ENCODE measurements at regions not wholly inside any gene's neighbourhood (a gene's known extent, or its start where the extent isn't known, plus 50 kb on each side); places are given as distances from the start of the nearest gene placed in this dataset.
A peak's percentile ranks its signal among the peaks of the same experiment; 100 is the strongest.

- DNase-seq (ENCODE audit: low read depth), result no peak
Measured at GRCh38 chr7:17166824-17167379, 131.6 kb upstream of the AHR start.

- DNase-seq (ENCODE audit: low read depth), result no peak
Measured at GRCh38 chr7:17168416-17168815, 130.0 kb upstream of the AHR start.

DNA sequence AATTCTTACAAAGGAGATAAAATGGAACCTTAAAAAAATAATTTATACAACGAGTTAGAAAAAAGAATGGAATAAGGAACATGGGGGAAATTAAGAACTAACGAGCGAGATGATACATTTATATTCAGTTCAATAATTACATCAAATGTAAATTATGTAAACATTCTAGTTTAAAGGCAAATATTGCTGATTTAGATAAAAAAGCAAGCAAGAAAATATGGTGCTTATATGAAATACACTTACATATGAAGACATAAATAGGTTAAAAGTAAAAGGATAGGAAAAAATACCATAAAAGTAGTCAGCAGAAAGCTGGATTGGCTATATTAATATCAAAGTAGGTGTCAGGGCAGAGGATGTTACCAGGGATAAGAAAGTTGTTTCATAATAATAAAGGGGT lies 127.0 kb upstream of the AHR start:
- no peak for DNase-seq (ENCODE audit: low read depth)

DNA sequence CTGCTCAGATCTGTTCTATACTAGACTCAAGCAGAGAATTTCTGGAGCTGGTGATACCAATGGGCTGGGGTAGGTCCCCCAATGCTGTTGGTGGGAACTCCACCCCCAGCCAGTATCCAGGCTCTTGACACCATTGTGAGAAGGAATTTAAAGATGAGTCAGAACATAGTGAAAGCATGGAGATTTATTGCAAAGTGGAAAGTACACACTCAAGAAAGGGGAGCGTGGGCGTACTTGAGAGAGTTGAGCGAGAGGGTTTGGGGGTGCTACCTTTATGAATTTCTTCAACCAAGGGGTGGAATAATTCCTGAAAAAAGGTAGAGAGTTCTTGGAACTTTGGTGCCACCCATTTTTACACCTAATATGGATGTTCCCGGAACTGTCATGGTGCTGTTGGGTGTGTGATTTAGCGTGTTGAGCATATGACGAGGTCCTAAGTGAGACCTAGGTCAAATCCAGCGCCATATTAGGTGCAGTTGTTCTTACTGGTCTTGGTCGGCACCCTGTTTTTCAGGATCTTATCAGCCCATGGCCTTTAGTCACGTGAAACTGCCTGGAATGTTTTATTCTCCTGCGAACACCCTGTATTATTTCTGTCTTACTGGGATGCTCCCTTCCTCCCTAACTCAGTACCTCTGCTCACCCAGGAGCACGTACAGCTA lies 122.0 kb upstream of the AHR start:
- no peak for DNase-seq (ENCODE audit: low read depth)

DNA sequence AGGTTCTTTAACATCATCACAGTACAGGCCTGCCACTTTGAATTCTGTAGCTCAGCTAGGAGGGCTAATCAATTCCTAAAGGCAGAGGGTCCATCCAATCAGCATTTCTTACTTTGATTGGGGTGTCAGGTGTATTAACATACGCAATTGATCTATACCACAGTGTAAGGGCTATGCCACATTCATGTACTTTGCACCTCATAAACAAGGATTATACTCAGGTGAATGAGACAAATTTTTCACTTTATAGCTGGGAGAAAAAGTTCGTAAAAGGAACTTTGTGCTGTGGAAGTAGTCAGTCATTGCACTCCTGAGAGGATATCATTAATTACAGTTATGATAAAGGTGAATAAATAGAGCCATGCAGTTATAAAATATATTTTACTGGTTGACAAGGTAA lies 119.9 kb upstream of the AHR start:
- no peak for DNase-seq (ENCODE audit: low read depth)

DNA sequence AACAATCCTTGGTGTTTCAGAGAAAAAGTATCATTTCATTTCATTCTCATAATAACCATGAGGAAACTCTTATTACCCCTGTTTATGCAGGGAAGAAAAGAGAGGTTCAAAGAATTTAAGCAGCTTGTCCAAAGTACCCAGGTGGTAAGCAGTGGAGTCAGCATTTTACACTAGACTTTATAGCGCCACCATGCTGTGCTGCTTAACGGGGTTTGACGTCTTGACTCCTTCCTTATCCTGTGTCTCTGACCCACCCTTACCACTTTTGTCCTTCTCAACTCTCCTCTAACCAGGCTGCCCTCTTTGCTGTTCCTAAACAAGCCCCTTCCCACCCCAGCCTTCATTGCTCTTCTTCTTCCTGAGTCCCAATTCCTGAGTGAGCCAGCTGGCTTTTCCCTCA lies 117.0 kb upstream of the AHR start:
- no peak for DNase-seq (ENCODE audit: low read depth)

DNA sequence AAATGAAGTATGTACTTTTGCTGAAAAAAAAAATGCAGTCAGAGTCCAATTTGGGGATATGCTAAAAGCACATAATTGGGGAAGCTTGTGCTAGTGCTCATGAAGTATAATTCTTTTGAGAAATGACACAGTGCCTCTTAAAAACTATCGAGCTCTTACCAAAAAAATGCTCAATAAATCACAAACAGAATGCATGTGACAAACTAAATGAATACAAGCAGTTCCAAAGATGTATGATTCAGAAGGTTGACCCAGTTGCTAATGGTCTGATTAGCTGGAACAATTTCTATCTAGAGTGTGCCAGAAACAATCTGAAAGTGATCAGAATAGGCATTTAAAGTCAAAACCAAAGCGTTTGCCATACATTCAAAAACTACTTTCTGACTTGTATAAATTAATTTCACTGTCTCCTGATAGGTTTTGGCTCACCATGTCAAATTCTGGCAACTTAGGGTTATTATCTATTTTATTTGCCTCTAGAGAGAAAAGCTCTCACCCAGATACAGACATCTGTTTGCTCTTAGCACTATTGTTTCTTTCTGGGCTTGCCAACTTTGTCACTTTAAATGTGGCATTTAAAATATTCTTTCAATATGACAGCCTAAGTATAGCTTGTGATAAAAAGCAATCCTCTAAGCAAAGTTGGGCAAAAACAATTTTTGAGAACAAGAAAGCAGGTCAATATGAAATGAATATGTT lies 114.7 kb upstream of the AHR start:
- no peak for DNase-seq (ENCODE audit: low read depth)

DNA sequence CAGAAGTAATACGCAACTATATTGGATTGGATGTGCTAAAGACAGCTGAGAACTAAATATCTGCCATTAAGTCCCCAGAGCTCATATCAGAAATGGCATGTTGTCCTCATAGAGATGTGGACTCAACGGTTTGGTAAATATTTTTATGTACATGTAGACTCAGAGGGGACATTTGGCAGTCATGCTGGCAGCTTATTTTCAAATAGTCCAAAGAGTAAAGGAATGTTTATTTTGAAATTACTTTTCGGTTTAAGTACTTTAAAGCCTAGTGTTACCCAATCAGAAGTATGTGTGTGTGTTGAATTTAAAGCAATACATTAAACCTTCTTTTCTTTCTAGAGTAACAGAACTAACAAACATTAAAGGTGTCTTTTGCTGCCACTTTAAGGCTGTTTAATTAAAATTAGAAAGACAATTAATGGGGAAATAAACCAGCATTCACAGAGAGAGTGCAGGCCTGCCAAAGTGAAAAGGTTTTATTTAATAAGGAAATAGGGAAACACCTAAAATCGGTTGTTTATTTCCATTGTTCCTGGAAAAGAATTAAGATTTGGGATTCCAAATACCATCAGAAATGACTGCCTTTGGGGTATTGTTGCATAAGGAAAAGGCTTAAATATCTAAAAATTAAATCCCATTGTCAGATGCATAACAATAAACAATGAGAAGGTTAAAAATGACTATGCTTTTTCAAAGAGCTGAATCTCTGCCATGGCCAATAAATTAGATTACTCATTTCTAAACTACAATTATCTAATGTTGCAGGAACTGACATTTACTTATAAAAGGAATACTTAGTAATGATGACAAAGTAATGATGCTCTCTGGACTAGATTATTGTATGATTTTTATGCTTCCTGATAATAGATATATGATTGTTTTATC lies 113.4 kb upstream of the AHR start:
- no peak for DNase-seq (ENCODE audit: low read depth)

GRCh38 chr7:17185690-17186070 lies 112.8 kb upstream of the AHR start:
- peak; percentile 72 for DNase-seq (ENCODE audit: low read depth)

DNA sequence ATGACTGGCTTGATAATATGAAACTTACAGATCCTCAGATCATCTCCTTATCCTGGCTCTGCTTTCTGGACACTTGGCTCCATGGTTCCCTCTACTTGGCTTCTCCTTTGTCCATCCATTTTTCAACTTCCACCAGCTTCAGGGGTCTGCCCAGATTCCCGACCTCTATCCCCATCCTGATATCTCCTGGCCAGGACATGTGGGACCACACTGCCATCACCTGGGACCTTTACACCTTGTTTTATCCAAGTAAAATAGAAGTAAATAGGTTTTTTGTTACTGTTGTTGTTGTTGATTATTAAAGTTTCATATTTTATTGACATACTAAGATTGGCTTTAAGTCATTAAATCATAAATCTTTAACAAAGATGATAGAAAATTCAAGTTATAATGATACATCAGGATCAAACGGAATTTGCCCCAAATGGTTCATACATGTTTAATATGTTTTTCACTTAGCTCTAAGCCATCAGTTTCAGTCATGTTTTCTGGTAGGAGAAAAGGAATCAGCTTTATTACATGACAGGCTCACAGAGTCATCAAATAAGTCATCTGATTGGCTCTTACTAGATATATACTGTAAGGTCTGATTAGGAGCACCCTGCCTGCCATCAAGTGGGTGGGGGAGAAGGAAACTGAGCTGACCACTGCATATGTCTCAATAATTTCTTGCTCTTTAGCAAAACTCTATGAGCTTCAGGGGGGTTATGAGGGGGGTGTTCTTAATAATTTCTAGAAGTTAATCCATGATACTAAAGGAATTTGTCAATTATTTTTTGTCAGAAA lies 111.5 kb upstream of the AHR start:
- DNase-seq (ENCODE audit: low read depth), result no peak

GRCh38 chr7:17194656-17195055 lies 103.8 kb upstream of the AHR start:
- no peak for DNase-seq (ENCODE audit: low read depth)

DNA sequence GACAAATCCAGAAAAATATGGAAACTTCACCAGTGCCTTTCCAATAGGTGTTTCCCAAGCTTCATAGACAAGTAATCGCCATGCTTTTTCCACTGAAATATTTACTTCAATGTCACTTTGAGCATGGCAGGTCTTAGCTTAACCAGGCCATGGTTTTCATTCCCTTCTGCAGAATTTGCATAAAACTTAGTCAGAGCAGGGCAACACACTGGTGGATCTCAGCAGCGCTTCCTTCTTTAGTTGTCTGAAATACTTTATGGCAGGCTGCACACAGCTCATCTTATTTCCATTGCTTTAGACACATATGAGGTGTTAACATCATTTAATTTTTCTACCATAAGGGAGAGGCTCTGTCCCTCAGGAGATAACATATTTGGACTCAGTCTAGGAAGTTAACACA lies 102.9 kb upstream of the AHR start:
- no peak for DNase-seq (ENCODE audit: low read depth)

GRCh38 chr7:17205910-17206309 lies 92.5 kb upstream of the AHR start:
- DNase-seq (ENCODE audit: low read depth), result no peak

GRCh38 chr7:17206349-17206905 lies 92.0 kb upstream of the AHR start:
- no peak for DNase-seq (ENCODE audit: low read depth)

- no peak for DNase-seq (ENCODE audit: low read depth)
Measured at GRCh38 chr7:17207220-17207619, 91.2 kb upstream of the AHR start.

GRCh38 chr7:17209101-17209500 lies 89.4 kb upstream of the AHR start:
- no peak for DNase-seq (ENCODE audit: low read depth)

DNA sequence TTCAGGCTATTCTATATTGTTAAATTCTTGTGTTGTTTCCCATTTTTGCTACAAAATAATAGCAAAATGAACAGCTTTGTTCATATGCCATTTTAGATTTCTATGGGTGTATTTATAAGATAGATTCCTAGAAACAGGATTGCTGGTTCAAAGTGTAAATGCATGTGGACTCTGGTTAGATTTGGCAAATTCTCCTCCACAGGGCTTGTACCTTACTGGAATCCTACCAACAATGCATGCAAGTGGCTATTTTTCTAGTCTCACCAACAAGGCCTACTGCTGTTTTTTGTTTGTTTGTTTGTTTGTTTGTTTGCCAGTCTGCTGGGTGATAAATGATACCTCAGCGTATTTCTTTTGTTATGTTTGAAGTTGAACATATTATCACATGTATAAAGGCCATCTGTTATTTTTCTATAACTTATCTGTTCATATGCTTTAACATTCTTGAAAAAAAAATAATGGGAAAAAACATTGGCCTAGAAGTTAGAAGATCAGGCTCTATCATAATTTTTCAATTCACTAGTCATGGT lies 87.1 kb upstream of the AHR start:
- DNase-seq (ENCODE audit: low read depth), result no peak

DNA sequence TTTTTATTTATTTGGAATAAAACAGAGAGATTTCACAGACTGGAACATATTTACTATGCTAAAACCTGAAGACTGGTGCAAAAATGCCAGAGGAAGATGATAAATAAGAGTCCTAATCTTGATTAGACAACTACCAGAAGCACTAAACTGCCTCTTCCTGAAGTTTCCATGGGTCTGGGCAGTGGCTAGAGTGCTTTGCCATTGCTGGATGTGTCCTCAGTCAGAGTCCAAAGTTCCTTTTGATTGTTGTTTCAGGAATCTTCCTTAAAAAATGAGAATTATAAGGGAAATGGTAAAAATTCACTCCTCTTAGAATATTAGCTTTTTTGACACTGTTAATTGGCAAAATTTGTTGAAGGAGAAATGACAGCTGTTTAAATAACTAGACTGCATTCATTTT lies 86.3 kb upstream of the AHR start:
- no peak for DNase-seq (ENCODE audit: low read depth)

DNA sequence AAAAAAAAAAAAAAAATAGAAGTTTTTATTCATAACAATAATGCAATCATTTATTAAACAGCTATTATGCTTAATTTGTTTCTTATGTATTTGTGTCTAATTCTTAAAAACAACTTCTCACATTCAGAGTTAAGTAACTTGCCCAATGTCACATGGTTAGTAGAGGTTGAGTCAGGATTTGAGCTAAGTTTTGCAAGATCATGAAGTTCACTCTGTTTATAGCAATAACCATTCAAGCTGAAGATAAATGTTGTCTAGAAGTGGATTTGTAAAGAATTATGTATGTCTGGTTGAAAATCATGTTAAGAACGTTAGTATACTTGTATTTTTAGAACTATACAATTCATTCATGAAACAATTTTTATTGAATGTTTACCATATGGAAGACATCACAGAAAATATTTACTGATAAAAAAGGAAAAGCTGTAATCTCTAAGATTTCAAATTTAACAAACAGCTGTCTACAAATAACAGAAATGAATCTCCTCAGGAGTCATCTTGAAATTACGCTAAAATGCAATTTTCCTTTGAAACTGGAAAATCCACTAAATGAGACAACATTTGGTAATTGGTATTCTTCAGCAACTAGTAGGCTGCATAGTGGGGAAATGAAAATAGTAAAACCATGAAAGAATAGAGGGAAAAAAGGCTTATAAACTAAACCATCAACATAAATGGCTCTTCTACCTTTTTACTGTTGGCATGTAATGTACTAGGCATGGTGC lies 70.5 kb upstream of the AHR start:
- DNase-seq (ENCODE audit: low read depth), result no peak

GRCh38 chr7:17229228-17229627 lies 69.2 kb upstream of the AHR start:
- no peak for DNase-seq (ENCODE audit: low read depth)

Measured in HT1080 (cell line).